IMR-90 (cell line): ENCODE measurements at regions not wholly inside any gene's neighbourhood (a gene's known extent, or its start where the extent isn't known, plus 50 kb on each side); places are given as distances from the start of the nearest gene placed in this dataset.

Experiments used
- CEBPB ChIP-seq: IDR thresholded peaks from 2 replicates; pipeline ENCODE4 v1.6.1; 2012; ENCODE audit warnings: low read depth, low read length, improper control_type of control experiment
- CTCF ChIP-seq: conservative IDR thresholded peaks from 2 replicates; pipeline ENCODE4 v1.5.1; 2012; ENCODE audit warnings: mild to moderate bottlenecking, low read depth, low read length, improper control_type of control experiment
- MAFK ChIP-seq: IDR thresholded peaks from 2 replicates; pipeline ENCODE4 v1.6.1; 2012; ENCODE audit warnings: low read depth, low read length, improper control_type of control experiment
- MXI1 ChIP-seq: IDR thresholded peaks from 2 replicates; pipeline ENCODE4 v1.6.1; 2012; ENCODE audit warnings: low read depth, mild to moderate bottlenecking, low read length, moderate library complexity, borderline replicate concordance
- POLR2A ChIP-seq: IDR thresholded peaks from 2 replicates; pipeline ENCODE4 v1.6.1; 2012; ENCODE audit warnings: mild to moderate bottlenecking, low read depth, low read length
- RCOR1 ChIP-seq: IDR thresholded peaks from 2 replicates; pipeline ENCODE4 v1.6.1; 2012; ENCODE audit warnings: mild to moderate bottlenecking, low read length, improper control_type of control experiment; ENCODE audit not compliant: insufficient replicate concordance
- RFX5 ChIP-seq: IDR thresholded peaks from 2 replicates; pipeline ENCODE4 v1.8.0; 2012; ENCODE audit warnings: low read depth, mild to moderate bottlenecking, low read length, moderate library complexity
- SMC3 ChIP-seq: fragments of 150-350 bp; IDR thresholded peaks from 2 replicates; pipeline ENCODE4 v1.6.1; 2016; ENCODE audit warnings: low read depth, mild to moderate bottlenecking, antibody characterized with exemption, low read length, moderate library complexity
- USF2 ChIP-seq: fragments of 150-350 bp; IDR thresholded peaks from 2 replicates; pipeline ENCODE4 v1.6.1; 2017; ENCODE audit warnings: mild to moderate bottlenecking, antibody characterized with exemption, low read length, low read depth

DNA sequence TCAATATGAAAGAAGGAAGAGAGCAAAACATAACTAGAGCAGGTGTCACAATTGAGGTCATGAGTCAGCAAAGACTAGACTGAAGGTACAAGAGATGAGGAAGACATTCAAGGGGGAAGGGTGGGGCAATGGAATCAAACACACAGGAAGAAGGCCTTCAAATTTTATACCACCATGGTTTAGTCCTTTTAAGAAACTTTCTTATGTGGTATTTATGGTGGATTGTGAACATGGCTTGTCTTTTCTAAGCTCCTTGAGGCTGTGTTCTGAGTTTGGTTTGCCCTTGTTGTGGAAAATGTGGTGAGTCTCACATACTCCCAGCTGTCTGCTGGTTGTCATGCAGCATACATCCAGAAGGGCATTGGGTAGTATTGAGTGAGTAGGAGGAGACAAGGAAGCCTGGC, 62.1 kb downstream of the NABP1 start:
- TF ChIP-seq POLR2A (no peak), CTCF (no peak), CEBPB (no peak), RCOR1 (no peak), MAFK (no peak), MXI1 (no peak), USF2 (no peak), RFX5 (no peak), SMC3 (no peak)
